G401.6 (cell line): ENCODE measurements at regions not wholly inside any gene's neighbourhood (a gene's known extent, or its start where the extent isn't known, plus 50 kb on each side); places are given as distances from the start of the nearest gene placed in this dataset.

Experiments used
- FAIRE-seq: peaks from 2 replicates; lab custom pipeline; 2012; peaks lifted over from hg19 to GRCh38; lab: Jason Lieb, UNC

GRCh38 chr5:168106008-168106761, 185.3 kb upstream of the WWC1 start:
- no peak for FAIRE-seq

DNA sequence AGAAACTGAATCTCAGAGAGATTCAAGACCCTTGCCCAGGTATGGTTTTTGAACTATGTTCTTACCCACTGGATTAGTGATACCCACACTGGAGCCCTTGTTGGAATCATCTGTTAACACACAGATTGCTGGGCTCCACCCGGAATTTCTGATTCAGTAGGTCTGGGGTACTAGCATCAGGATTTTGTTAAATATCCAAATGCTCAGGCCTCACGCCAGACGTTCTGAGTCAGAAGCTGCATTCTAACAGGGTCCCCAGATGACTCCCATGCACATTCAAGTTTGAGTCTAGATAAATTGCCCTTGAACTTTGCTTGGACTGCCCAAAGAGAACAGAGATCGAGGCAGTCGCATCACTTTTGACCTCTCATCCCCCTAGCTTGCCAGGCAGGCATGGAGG, 182.0 kb upstream of the WWC1 start:
- no peak for FAIRE-seq

DNA sequence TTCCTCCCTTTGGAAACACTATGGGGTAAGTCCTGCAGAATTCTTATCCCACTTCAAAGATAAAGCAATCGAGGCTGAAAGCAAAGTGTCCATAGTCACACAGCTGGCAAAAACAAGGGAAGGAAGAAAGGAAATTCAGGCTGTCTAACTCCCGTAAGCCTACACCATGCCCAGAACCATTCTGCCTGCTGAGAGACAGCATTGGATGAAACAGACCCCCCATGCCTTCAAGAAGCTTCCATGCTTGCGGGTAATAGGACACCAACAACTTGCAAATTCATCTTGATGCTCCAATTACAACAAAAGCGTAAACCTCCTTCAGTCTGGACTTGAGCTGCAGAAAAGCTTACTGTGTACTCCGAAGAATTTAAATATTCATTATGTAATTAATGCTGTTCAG, 181.1 kb upstream of the WWC1 start:
- FAIRE-seq: no peak

GRCh38 chr5:168110870-168111832, 180.3 kb upstream of the WWC1 start:
- FAIRE-seq: peak; percentile 99

- FAIRE-seq: peak; percentile 94
Observed at GRCh38 chr5:168114444-168115017, 176.9 kb upstream of the WWC1 start.

- FAIRE-seq: no peak
Observed at GRCh38 chr5:168117469-168117868, 174.0 kb upstream of the WWC1 start.

GRCh38 chr5:168118042-168118668, 173.3 kb upstream of the WWC1 start:
- no peak for FAIRE-seq

- no peak for FAIRE-seq
Observed at GRCh38 chr5:168120401-168121137, 170.9 kb upstream of the WWC1 start.

DNA sequence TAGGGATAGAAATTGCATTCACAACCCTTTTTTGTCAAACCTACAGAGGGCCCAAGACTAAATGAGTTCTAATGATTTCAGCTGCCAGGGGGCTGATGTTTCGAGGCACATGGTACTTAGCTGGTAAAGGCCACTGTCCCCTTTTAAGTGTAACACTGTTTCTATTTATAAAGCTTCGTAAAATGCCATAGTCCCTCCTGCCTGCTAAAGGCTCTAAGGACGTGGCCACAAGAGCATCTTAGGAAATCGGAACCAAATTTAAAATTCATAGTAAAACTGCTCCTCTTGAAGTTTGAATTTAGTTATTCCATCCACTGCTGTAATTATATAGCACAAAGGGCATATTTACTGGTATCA, 170.3 kb upstream of the WWC1 start:
- FAIRE-seq: no peak

GRCh38 chr5:168123631-168124528, 167.6 kb upstream of the WWC1 start:
- no peak for FAIRE-seq

DNA sequence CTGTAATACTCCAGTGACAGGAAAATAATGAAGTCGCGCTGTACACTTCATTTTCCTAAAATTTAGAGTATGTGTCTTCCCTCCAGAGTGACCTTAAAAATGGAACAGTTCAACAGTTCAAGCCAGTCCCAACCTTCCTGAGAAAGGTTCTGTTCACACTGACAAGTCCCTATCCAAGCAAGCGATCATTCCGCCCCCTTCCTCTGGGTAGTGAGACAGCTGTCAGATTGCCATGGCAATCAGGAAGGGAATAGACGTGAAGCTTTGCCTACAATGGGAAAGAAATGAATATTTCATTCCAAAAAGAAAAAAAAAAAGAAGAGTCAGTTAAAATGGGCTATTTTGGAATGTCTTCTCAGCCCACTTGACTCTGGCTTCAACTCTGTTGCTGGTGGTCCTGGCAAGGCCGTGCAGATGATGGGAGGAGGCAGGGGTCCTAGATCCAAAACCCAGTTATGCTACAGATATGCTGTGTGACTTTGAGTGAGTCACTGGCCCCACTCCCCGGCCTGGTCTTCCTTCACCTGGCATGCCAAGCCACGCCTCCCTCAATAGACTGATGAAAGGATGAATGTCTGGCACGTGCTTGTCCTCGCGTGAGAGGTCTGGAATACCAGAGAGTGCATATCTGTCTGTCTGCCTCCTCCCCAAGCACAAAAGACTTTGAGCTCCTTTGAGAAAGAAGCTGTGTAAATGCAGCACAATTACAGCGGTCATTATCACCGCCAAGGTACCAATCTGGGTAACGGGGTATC, 165.8 kb upstream of the WWC1 start:
- FAIRE-seq: no peak

- no peak for FAIRE-seq
Observed at GRCh38 chr5:168126606-168127005, 164.8 kb upstream of the WWC1 start.

DNA sequence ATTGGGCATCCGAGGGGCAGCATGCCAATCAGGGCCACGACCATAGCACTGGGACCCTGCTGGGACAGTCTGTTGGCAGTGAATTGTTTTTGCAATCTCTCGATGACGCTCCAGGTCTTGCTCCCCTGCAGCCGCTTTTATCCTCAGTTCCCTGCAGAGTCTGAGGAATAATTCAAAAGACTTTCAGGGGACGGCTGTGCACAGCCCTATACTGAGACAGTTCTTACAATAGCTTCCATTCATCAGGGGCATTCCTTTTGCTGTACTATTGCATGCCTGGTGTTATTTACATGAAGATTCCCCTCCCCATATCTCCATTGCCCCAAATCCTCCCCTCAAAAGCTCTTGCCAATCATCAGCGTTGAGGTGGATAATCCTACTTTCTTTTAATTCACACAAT, 163.3 kb upstream of the WWC1 start:
- FAIRE-seq: no peak

GRCh38 chr5:168128557-168128956, 162.9 kb upstream of the WWC1 start:
- FAIRE-seq: no peak

DNA sequence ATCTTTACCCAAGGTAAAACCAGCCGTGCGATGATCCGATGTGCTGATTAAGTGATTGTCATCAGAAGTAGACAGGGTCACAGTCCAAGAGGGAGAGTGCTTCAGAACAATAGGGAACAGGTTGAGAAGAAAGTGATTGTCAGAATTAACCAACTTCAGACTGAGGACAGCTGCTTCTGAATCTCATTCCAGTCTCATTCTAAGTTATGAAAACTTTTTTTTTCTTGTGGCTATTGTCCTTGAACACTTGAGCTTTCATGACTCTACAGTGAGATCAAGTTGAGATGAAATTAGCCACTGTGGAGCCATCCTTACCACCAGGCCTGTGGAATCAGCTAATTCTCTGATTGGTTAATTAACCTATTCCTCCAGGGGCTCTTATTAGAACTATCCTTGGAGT, 159.9 kb upstream of the WWC1 start:
- no peak for FAIRE-seq

GRCh38 chr5:168132241-168132641, 159.2 kb upstream of the WWC1 start:
- no peak for FAIRE-seq

- no peak for FAIRE-seq
Observed at GRCh38 chr5:168135897-168136296, 155.5 kb upstream of the WWC1 start.

DNA sequence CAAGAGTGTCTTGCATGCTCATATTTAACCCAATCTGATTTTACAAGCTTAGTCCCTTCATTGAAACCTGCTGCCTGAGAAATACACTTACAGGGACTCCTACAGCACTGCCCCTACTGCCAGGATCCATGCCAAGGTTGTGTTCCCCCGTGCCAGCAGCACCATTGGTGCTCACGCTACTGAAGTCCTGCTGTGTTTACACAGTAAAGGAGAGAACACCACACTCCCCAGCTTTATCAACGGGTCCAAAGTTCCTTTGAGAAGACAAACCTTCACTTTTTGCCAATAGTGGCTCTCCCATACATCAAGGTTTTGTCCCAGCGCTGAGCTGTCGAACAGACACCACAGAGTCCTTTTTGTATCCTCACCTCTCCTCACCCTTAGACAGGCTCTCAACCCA, 155.1 kb upstream of the WWC1 start:
- FAIRE-seq: no peak

DNA sequence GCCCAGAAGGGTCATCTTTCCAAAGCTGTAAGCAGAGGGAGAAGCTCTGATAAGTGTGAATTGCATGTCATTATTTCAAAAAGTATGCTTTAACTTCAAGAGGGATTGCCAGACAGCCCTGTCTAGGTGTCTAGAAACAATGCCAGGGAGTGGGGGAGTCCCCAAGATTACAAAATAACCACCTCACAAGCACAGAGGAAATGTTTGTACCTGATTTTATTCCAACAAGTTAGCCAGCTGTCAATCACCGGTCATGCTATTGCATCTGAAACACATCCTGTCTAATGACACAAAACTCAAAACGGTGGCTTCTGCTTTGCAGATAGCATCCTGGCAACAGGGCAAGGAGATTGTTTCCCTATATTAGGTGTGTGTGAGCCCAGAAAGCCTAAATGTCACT, 154.2 kb upstream of the WWC1 start:
- no peak for FAIRE-seq

GRCh38 chr5:168140241-168140640, 151.2 kb upstream of the WWC1 start:
- no peak for FAIRE-seq
